ENCODE measurements at regions not wholly inside any gene's neighbourhood (a gene's known extent, or its start where the extent isn't known, plus 50 kb on each side); places are given as distances from the start of the nearest gene placed in this dataset.

- TF ChIP-seq CTCF (IDR thresholded peaks at IDR 0.05; ENCODE audit: low read length) (no peak), EZH2 (IDR thresholded peaks at IDR 0.05; ENCODE audit: borderline replicate concordance, low read length) (no peak)
These were observed 803.9 kb downstream of the DIPK2A start for GRCh38 chr3:144775551-144775950.
